Hepatocyte (in vitro differentiated cells): ENCODE measurements at regions not wholly inside any gene's neighbourhood (a gene's known extent, or its start where the extent isn't known, plus 50 kb on each side); places are given as distances from the start of the nearest gene placed in this dataset.

Source experiments
- DNase-seq: peaks from one replicate; pipeline ENCODE4 v3.0.0-alpha.2; 2016; ENCODE audit warnings: low spot score
- H2AFZ ChIP-seq: fragments of 200-600 bp; sonication (generic); 2 replicates; pipeline ENCODE4 v1.6.0; 2016; ENCODE audit warnings: antibody characterized with exemption, mild to moderate bottlenecking
- H3K27ac ChIP-seq: fragments of 200-600 bp; sonication (generic); 2 replicates; pipeline ENCODE4 v1.5.1; 2016; ENCODE audit warnings: mild to moderate bottlenecking
- H3K27me3 ChIP-seq: fragments of 200-600 bp; sonication (generic); 2 replicates; pipeline ENCODE4 v1.6.1; 2016
- H3K36me3 ChIP-seq: fragments of 200-600 bp; sonication (generic); replicated peaks from 2 replicates; pipeline ENCODE4 v1.5.1; 2016; ENCODE audit warnings: low read depth; ENCODE audit not compliant: insufficient read depth
- H3K4me1 ChIP-seq: fragments of 200-600 bp; sonication (generic); 2 replicates; pipeline ENCODE4 v1.5.1; 2016; ENCODE audit warnings: mild to moderate bottlenecking, moderate library complexity; ENCODE audit not compliant: insufficient read depth
- H3K4me2 ChIP-seq: fragments of 200-600 bp; sonication (generic); 2 replicates; pipeline ENCODE4 v1.6.0; 2016
- H3K4me3 ChIP-seq: fragments of 200-600 bp; sonication (generic); 2 replicates; pipeline ENCODE4 v1.5.1; 2016; ENCODE audit warnings: mild to moderate bottlenecking
- H3K79me2 ChIP-seq: fragments of 200-600 bp; sonication (generic); 2 replicates; pipeline ENCODE4 v1.6.0; 2017; ENCODE audit warnings: mild to moderate bottlenecking
- H3K9me2 ChIP-seq: fragments of 200-600 bp; sonication (generic); replicated peaks from 2 replicates; pipeline ENCODE4 v1.6.0; 2017; ENCODE audit warnings: mild to moderate bottlenecking; ENCODE audit not compliant: insufficient read depth
- H3K9me3 ChIP-seq: fragments of 200-600 bp; sonication (generic); 2 replicates; pipeline ENCODE4 v1.5.1; 2016; ENCODE audit warnings: low read depth, mild to moderate bottlenecking
- H4K20me1 ChIP-seq: fragments of 200-600 bp; sonication (generic); 2 replicates; pipeline ENCODE4 v1.6.0; 2016; ENCODE audit warnings: mild to moderate bottlenecking; ENCODE audit not compliant: insufficient read depth, poor library complexity, severe bottlenecking
- CTCF ChIP-seq: fragments of 200-600 bp; sonication (generic); IDR thresholded peaks from 2 replicates; pipeline ENCODE4 v1.5.1; 2016; ENCODE audit warnings: antibody characterized with exemption, mild to moderate bottlenecking; ENCODE audit not compliant: poor library complexity
- EZH2 ChIP-seq: fragments of 200-600 bp; sonication (generic); IDR thresholded peaks from 2 replicates; pipeline ENCODE4 v1.6.1; 2016; ENCODE audit warnings: antibody characterized with exemption, mild to moderate bottlenecking, borderline replicate concordance
- EZH2phosphoT487 ChIP-seq: fragments of 200-600 bp; sonication (generic); IDR thresholded peaks from one replicate; pipeline ENCODE4 v1.6.1; 2018; ENCODE audit warnings: antibody characterized with exemption, mild to moderate bottlenecking, low read depth, moderate library complexity; ENCODE audit not compliant: unreplicated experiment, severe bottlenecking
- WGBS: methylation state at CpG from one replicate; pipeline ENCODE4 v1.1.6; 2016; ENCODE audit warnings: low lambda C conversion rate; ENCODE audit errors: missing lambda C conversion rate; 5-methylcytosine and 5-hydroxymethylcytosine counted together

DNA sequence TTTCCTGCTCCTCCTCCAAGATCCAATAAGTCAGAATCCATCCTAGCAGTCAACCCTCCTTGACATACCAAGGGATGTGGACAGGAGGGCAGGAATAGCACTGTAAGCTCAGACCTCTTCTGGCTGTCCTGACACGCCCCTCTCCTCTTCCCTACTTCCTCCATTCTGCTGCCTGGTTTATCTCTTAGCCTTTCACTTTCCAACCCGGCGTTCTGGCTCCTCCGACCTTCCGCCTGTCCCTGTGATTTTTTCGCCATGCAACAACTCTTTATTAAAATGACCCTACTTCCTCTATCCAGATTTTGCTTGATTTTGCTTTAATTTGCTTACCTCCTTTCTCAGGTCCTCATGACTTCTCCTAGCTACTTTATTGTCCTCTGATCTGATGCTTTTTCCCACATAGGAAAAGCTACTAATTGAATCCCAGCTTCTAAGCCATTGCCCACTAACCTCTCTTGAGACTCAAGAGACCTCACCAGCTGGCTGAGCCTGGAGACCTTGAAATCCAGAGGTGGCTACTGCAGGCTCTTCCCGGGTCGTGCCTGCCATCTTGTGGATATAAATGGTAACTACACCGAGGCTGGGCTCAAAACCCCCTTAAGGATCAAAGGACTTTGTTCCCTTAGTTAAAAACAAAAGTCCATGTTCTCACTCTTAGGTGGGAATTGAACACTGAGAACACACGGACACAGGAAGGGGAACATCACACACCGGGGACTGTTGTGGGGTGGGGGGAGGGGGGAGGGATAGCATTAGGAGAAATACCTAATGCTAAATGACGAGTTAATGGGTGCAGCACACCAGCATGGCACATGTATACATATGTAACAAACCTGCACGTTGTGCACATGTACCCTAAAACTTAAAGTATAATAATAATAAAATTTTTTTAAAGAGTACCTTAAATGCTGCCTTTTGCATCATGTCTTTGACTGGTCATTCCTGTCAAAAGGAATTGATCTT lies 139.4 kb downstream of the AKAIN1 start:
- Histone ChIP-seq H4K20me1 (no peaks in the 10 kb centered on the region), H3K4me1 (no peaks in the 10 kb centered on the region), H2AFZ (no peak overlapping the region), H3K27ac (no peak overlapping the region), H3K4me3 (no peak overlapping the region), H3K36me3 (no peaks in the 10 kb centered on the region), H3K9me3 (no peaks in the 10 kb centered on the region), H3K27me3 (no peaks in the 10 kb centered on the region), H3K79me2 (no peaks in the 10 kb centered on the region), H3K4me2 (peak overlapping the region; percentile 39), H3K9me2 (no peaks in the 10 kb centered on the region)
- WGBS = 31% methylated on average over 11 of the region's 13 CpGs
- TF ChIP-seq EZH2phosphoT487 = no peak
- peak; percentile 92 for TF ChIP-seq CTCF
- TF ChIP-seq EZH2 = no peak
- peak; percentile 78 for DNase-seq

DNA sequence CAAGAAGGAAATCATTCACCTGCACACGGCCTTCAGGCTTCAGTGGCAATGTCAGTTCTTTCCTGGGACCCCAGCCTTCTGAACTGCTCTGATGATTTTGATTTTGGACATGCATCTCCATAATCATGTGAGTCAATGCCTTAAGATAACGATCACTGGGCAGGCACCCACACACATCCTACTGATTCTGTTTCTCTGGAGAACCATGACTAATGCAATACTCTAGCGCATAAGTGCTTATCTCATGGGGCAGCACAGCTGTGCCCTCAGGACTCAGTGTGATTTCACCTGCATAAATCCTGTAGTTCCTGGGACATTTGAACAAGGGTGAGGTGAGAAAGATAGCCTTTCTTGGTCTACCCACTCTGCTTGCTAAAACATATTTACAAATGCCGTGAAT lies 144.6 kb downstream of the AKAIN1 start:
- Histone ChIP-seq H3K27me3 (no peaks in the 10 kb centered on the region), H3K79me2 (no peaks in the 10 kb centered on the region), H2AFZ (no peak overlapping the region), H3K9me2 (no peaks in the 10 kb centered on the region), H4K20me1 (no peaks in the 10 kb centered on the region), H3K9me3 (no peaks in the 10 kb centered on the region), H3K27ac (no peak overlapping the region), H3K4me2 (no peak overlapping the region), H3K4me3 (no peak overlapping the region), H3K4me1 (no peaks in the 10 kb centered on the region), H3K36me3 (no peaks in the 10 kb centered on the region)
- 78% methylated on average over 4 of the region's 4 CpGs for WGBS
- DNase-seq = no peak
- TF ChIP-seq CTCF (no peak), EZH2 (no peak), EZH2phosphoT487 (no peak)

GRCh38 chr18:5051207-5051606 lies 145.8 kb downstream of the AKAIN1 start:
- no peak for TF ChIP-seq EZH2phosphoT487
- no peak for TF ChIP-seq EZH2
- no peak for TF ChIP-seq CTCF
- Histone ChIP-seq H3K9me3 (no peaks in the 10 kb centered on the region), H3K4me1 (no peaks in the 10 kb centered on the region), H3K27me3 (no peaks in the 10 kb centered on the region), H4K20me1 (no peaks in the 10 kb centered on the region), H2AFZ (no peak overlapping the region), H3K4me3 (no peak overlapping the region), H3K36me3 (no peaks in the 10 kb centered on the region), H3K27ac (no peak overlapping the region), H3K9me2 (no peaks in the 10 kb centered on the region), H3K79me2 (no peaks in the 10 kb centered on the region), H3K4me2 (no peak overlapping the region)
- no peak for DNase-seq
- 96% methylated on average over 2 of the region's 2 CpGs for WGBS
